ENCODE measurements at regions not wholly inside any gene's neighbourhood (a gene's known extent, or its start where the extent isn't known, plus 50 kb on each side); places are given as distances from the start of the nearest gene placed in this dataset.
"Not testable (repeated sequence)": the region's sequence is repeated elsewhere in the genome, so short reads cannot be mapped to it uniquely, and the experiment has no call there.

DNA sequence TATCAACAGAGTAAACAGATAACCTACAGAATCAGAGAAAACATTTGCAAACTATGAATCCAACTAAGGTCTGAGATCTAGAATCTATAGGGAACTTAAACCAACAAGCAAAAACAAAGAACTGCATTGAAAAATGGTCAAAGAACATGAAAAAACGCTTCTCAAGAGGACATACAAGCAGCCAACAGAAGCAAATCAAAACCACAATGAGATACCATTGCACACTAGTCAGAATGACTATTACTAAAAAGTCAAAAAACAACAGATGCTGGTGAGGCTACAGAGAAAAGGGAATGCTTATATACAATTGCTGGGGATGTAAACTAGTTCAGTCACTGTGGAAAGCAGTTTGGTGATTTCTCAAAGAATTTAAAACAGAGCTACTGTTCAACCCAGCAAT is 255.7 kb downstream of the TMEM47 start:
- DNase-seq: no peak

DNA sequence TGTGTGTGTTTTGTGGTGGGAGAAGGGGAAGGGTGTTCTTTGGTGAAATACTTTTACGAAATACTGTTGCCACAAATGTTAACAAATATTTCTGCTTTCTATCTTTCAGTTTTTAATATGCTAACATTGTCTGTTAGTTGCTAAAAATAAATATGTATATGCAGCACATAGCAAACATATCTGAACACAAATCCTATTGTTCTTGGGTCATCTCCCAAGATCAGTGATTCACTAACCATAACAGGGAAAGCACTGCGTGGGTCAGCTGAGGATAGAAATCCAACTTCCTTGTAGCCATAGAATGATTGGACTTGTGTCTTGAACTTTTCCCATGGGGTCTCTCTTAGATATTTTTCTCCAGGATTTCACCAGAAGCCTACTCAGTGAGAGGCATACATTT is 250.3 kb upstream of the FAM47A start:
- DNase-seq: no peak

DNA sequence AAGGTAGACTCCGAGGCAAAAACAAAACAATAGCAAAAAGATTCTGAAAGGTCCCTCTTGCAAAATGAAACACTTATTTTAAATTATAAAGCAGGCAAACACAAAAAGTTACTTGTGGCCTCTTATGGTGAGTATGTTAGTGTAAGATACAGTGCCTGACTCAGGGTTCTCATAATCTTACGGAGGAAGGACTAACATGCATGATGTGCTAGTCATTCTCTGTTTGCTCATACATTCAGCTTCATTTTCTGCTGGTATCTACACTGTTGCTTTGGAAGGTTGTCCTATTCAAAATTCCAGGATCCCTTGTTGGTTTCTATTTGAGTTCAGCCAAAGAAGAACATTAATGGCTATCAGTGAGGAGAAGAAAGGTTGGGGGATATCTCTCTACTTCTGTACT is 249.1 kb upstream of the FAM47A start:
- no peak for DNase-seq

DNA sequence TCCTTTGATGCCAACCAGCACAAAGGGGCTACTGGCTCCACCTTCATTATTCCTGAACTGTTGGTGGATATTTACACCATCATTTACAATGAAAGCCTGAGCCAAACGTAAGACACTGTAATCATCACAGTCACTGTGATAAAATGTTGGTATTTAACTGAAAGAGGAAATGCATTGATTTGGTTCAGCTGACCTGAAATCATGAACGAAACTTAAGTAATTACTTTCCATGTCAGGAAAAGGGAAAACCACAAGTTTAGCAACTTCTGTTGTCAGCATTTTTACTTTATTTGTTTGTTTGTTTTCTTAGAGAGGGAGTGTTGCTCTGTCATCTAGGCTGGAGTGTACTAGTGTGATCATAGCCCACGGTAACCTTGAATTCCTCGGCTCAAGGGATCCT is 247.8 kb upstream of the FAM47A start:
- no peak for DNase-seq

DNA sequence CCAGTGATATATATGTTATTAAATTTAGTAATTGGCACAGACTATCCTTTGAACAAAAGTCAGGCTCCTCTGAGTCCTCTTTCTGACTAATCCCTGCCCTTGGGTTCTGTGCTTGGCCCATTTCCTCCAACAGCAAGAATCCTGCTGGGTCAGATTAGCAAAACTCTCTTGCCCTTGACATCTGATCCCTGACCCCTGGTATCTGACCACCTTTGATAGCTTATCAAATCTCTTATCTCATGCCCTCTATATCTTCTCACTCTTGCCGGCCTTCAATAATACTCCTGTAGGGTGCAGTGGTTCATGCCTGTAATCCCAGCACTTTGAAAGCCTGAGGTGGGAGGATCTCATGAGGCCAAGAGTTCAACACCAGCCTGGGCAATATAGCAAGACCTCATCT is 245.5 kb upstream of the FAM47A start:
- DNase-seq: no peak

DNA sequence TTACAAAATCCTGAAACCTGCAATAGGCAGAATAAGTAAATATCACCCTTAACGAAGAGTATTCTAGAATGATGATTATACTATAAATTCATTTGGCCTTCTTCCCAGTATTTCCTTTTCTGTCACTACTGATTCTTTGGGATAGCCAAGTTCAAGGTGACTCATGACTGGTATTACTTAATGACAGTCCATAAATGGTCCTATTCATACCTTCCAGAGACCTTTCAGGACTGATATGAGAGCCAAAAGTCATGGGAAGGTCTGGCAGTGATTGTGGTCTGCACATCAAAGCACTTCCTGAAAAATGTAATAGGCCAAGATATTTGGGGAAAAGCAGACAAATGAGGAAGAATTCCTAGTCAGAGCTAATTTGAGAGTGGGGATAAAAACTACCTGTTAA is 239.6 kb upstream of the FAM47A start:
- DNase-seq: no peak

DNA sequence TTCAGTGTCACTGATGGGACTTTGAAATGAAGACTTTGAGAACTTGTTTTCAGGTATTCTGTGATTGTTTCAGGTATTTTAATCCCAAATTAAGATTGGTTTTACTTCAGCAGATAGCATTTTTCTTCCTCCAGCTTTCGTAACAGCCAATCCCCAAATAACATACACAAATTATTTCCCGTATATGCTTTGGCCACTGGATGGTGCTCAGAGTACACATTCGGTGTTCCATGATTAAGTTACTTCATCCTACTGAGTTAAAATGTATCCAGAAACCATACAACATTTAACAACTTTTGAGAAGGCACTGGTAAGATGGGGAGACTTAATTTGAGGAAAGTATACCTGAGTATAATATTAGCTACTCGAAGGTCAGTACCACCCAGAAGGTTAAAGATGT is 233.4 kb upstream of the FAM47A start:
- peak; percentile 3 for DNase-seq

DNA sequence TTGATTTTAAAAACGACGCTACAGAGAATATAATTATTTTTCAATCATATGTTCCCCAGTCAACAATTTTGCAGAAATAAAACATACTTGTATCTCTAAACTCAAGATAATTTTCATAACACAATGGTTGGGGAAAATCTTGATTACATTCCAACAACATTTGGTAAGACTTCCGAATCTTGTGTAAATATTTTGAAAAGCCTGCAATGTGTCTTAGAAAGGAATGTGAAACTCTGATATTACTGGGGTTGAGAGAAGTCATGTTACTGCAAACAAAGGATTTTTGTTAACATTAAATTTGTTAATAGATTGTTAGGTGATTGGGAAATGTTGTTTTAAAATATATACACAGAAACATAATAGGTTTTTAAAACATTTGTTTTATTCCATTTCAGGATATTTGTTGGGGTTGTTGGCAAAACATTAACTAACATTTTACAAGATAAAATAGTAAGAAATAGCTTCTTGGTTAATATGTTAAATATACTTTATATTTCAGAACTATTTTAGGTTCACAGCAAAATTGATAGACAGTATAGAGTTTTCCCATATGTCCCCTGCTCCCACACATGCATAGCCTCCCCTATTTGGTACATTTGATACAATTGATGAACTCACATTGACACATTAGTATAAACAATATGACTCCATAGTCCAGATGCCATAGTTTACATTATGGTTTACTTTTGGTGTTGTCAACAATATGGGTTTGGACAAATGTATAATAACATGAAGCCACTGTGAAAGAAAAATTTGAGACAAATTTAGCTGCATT is 218.6 kb upstream of the FAM47A start:
- DNase-seq: no peak

DNA sequence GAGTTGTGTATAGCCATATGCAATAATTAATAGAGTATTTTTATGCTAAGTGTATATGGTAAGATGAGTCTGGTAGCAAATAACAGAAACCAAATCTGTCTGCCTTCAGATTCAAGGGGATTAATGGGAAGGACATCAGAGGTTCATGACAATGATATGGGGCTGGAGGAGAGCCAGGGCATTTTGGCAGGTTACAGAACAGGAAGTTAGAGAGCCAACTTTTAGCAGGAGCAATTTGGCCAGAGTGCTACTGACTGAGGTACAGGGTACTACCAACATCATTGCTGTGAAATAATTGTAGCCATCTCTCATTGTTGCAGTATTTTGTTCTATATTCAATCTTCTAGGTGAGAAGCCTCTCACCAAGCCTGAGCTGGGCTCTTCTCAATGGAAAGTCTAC is 210.9 kb upstream of the FAM47A start:
- DNase-seq: no peak

DNA sequence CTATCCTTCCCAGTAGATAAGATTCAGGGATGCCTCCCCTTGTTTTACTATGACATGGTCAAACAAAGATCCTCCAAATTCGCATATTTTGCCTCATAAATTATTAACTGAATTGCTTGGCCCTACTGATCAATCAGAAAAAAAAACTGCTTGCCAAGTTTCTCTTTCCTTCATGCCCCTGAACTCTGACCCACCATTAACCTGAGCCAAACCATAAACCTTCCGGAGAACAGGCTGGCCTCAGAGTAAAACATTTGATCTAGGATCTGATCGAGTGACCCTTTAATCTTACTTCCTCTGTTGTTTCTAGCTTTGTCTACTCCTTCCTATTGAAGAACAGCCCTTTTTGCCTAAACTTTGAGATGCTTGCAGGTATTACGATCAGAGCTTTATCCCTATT is 209.7 kb upstream of the FAM47A start:
- no peak for DNase-seq

DNA sequence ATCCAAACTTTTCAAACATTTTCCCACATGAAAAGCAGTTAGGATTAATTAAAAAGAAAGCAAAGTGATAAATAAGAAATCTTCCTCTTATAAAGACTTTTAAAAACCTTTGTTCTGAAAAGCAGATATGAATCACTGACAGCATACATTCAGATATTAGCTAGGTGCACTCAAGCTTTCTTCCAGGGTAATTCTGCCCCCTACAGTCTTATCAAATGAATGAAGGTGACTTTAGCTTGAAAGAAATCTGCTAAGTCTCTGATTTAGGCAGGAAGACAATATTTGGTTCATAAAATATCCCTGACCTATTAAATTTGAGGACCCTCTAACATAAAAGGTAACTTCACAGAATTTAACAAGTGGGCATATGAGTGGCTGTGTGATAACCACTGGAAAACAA is 209.1 kb upstream of the FAM47A start:
- peak; percentile 14 for DNase-seq

DNA sequence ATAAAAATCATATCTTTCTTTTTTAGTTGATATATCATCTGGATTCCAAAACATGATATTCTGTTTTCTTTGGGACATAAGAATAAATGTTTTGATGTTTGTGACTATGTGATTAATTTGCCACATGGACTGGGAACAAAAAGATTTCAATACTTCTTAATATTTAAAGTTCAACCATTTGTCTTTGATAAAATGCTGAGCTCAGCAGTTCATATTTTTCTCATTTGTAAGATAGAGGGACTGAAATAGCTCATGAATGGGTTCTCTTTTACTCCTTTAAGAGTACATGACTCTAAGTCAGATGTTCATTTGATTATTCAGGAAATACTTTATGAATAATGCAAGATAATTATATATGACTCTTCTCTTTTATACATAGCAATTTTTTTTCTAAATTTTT is 205.9 kb upstream of the FAM47A start:
- no peak for DNase-seq

DNA sequence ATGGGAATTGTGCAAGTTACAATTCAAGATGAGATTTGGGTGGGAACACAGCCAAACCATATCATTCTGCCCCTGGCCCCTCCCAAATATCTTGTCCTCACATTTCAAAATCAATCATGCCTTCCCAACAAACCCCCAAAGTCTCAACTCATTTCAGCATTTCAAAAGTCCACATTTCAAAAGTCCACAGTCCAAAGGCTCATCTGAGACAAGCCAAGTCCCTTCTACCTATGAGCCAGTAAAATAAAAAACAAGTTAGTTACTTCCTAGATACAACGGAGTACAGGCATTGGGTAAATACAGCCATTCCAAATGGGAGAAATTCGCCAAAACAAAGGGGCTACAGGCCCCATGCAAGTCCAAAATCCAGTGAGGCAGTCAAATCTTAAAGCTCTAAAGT is 203.3 kb upstream of the FAM47A start:
- not testable (repeated sequence) for DNase-seq

DNA sequence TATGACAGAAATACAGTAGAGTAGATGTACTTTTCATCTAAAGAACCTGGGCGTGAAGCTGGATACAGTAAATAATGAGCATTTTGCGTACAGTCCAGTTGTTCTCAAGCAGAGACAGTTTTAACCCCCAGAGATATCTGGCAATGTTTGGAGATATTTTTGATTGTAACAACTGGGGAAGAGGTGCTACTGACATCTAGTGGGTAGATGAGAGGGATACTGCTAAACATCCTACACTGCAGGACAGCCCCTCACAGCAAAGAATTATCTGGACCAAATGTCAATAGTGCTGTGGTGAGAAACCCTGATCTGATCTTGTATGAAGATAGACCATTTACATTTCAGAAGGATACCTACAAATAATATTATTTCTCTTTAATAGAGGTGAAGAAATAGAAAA is 200.2 kb upstream of the FAM47A start:
- no peak for DNase-seq

DNA sequence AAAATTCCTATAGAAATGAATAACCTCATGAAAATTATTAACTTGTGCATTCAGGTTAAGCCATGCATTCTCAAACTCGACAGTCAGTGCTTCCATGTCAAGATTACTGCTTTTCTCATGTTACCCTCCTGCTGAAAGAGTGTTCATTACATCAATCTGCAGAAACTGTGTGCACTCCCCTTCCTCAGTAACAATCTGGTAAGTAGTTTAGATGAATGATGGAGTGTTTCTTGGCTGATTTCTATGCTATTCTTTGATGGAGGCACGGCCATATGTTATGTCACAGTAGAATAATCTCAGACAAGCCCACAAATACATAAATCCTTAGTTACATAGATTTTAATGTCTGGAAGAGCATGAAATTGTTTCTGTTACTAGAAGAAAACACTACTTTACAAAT is 193.3 kb upstream of the FAM47A start:
- DNase-seq: no peak

DNA sequence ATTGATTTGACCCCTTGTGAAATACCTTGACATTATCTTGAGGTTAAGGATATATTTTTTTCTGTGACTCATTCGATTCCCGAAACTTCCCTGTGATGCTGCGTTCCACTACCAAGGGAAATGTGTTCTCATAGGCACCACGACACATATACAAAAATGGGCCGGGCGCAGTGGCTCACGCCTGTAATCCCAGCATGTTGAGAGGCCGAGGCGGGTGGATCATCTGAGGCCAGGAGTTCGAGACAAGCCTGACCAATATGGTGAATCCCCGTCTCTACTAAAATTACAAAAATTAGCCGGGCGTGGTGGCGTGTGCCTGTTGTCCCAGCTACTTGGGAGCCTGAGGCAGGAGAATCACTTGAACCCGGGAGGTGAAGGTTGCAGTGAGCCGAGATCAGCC is 188.3 kb upstream of the FAM47A start:
- not testable (repeated sequence) for DNase-seq

DNA sequence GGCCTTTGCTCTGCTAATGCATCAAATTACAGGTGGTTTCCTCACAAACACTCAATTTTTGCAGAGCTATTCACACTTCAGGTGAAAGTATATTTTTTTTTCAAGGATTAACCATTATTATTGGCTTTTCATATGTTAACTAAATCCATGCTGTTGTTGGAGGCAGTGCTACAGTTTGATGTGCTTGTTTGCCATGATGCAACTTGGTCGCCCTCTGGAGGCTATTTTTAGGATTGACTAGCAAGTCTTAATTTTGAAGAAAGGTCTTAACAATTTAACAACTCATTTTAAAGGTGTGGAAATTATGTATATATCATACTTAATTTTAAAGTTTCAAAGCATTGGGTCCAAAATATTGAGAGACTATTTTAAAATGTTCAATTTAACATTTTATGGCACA is 168.8 kb upstream of the FAM47A start:
- peak; percentile 13 for DNase-seq

DNA sequence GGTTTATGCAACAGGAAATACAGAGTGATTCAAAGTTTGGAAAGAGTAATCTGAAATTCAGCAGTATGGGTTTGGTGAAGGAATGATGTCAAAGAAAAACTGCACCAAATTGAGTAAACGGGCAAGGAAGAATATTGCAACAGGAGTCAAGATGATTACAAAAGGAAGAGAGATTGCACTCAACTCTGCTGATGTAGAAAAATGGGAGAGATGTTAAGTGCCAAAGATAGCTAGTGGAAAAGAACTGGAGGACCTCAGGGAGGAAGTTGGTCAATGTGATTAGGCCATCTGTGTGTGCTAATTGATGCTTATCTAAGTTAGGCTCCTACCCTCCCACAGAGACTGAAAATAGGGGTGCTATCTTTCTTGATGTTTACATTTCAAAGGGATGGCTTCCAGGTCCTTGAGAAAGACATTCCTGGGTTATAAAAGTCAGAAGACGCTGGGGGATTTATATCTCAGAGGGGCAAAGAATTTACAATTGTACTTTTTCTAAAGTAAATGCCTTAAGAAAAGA is 167.4 kb upstream of the FAM47A start:
- no peak for DNase-seq

DNA sequence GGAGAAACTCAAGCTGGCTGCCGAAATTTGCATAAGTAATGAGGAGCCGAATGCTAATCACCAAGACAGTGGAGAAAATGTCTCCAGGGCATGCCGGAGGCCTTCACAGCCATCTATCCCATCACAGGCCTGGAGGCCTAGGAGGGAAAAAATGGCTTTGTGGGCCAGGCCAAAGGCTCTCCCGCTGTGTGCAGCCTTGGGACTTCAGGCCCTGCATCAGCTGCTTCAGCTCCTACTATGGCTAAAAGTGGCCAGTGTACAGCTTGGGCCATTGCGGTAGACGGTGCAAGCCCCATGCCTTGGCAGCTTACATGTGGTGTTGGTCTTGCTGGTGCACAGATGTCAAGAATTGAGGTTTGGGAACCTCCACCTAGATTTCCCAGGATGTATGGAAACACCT is 162.6 kb upstream of the FAM47A start:
- DNase-seq: no peak

DNA sequence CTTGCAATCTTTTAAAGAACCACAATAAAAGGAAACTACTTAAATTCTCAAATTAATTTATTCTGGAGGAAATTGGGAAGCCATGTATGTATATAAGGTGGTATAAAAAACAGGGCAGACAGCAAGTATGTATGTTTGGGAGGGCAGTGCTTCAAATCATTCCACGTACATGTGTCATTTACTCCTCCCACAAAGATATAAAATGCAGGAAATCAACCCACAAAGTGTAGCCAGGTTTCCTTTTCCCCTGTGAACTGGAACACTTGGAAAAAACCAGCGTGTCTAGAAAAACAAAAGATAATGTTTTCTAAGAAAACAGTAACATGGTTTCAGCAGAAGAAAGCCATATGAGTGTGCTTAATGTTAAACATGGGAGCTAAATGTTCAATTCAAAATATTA is 156.7 kb upstream of the FAM47A start:
- peak; percentile 33 for DNase-seq

DNA sequence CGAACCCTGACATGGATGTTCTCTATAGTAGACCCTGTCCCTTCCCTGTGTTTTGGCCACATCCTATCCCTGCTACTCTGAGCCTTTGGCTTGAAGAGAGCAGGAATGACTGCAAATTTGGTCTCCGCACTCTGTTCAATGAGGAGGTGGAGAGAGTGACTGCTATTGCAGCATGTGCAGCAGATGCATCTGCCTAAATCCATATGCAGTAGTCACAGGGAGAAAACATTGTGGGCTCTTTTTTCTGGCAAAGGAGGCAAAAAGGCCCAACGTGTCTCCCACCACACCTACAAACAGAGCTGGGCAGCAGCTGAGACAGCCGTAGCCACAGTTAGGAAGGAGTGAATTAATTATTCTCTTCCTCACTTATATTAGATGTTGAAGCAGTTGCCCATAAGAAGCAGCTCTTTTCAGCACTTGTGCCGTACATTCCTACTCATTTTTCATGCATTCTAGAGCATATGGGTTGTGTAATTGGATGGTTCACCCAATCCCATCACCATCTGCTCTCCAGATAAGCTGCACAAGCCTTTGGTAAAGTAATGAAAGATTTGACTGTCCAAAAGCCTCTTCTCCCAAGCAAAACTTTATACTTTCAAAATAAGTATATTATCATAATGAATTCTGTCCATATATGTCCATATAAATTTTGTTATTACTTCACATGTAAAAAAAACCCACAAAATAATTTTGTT is 147.9 kb upstream of the FAM47A start:
- no peak for DNase-seq

DNA sequence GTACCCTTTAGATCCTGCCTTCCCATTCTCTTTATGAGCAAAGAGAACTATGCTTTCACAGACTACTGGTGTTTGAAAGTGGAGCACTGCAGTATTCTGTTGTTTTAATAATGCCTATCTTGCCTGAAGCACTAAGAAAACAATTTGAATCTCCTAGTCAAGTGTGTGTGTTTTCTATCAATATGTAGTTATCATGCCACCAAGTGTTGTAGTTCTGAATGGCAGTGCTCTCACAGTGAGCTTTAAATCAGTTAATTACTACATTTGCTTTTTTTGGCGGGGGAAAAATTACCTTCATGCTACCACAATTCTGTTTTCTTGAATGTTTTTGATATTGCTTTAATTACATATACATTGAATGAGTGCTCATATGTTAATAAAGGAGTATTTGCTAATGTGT is 143.6 kb upstream of the FAM47A start:
- peak; percentile 5 for DNase-seq

DNA sequence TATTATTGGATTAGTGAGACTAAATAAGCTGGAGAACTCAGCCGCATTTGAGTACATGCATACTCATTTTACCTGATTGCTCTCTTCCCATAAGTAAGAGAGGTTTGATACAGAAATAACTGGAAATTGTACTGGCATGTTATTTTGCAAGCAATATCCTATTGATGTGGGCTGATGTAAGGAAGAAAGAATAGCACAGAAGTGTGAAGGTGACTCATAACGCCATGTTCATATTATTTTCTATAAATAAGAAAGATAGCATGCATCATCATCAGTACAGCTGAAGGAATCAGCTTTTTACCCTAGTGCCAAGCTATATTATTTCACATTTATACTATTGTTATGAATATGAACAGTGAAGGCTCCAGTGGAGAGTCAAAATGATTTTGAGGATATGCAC is 138.3 kb upstream of the FAM47A start:
- no peak for DNase-seq

DNA sequence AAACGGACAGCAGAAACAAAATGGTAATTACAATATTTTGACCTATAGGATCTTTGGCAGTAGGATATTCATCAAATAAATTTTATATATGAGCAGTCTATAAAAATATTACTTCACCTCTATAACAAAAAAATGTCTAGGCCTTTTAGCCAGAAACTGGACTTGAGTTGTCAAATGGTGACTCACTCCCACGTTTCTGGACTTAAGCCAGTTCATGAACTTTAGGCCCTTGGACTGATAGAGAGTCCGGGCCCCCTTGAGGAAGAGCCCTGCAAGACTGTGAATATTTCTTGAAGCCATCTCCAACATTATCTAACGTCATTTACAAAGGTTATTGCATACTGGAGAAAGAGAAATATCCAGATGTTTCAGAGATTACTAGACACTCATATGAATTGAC is 106.8 kb upstream of the FAM47A start:
- no peak for DNase-seq

DNA sequence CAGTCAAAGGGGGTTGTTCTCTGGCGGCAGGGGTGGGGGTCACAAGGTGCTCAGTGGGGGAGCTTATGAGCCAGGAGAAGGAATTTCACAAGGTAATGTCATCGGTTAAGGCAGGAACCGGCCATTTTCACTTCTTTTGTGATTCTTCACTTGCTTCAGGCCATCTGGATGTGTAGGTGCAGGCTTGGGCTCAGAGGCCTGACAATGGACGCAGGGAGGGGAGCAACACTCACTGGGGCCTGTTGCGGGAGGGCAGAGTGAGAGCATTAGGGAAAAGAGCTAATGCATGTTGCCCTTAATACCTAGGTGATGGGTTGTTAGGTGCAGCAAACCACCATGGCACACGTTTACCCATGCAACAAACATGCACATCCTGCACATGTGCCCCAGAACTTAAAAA is 98.0 kb upstream of the FAM47A start:
- not testable (repeated sequence) for DNase-seq
